ENCODE measurements at regions not wholly inside any gene's neighbourhood (a gene's known extent, or its start where the extent isn't known, plus 50 kb on each side); places are given as distances from the start of the nearest gene placed in this dataset.

GRCh38 chr11:8829556-8829955, 81.4 kb upstream of the AKIP1 start:
- Histone ChIP-seq H3K4me1 (ENCODE audit: control insufficient read depth in 2 of 2, insufficient read depth in 1 of 2, low read depth in 1 of 2, low read length in 2 of 2) (peaks cover 28 to 44% of the 10 kb centered on the region in 2 donors), H3K9ac (ENCODE audit: low read depth, low read length, poor library complexity) (no peak overlapping the region), H3K14ac (ENCODE audit: low read length) (no peak overlapping the region), H3K4ac (ENCODE audit: low read length) (no peak overlapping the region), H3K18ac (ENCODE audit: low read length) (no peak overlapping the region), H3K79me1 (ENCODE audit: low read depth, low read length) (peaks cover 12% of the 10 kb centered on the region), H2BK5ac (ENCODE audit: low read length) (no peak overlapping the region), H3K23ac (ENCODE audit: low read depth, low read length, poor library complexity) (no peak overlapping the region), H3K27ac (replicated peaks; ENCODE audit: low read length) (no peak overlapping the region), H2AK5ac (ENCODE audit: low read depth, low read length) (no peak overlapping the region), H3K4me2 (ENCODE audit: insufficient read depth, low read length, poor library complexity, severe bottlenecking) (no peak overlapping the region), H4K8ac (ENCODE audit: low read depth, low read length) (no peak overlapping the region), H2AFZ (ENCODE audit: low read length) (no peak overlapping the region), H3K9me3 (replicated peaks in 1 of 2; ENCODE audit: control insufficient read depth in 2 of 2, insufficient read depth in 1 of 2, low read depth in 1 of 2, low read length in 2 of 2) (peaks cover 3 to 13% of the 10 kb centered on the region in 2 donors), H4K91ac (ENCODE audit: low read depth, low read length, poor library complexity) (no peak overlapping the region), H2BK12ac (ENCODE audit: low read length) (no peak overlapping the region), H3K4me3 (ENCODE audit: low read length in 2 of 2) (no peak overlapping the region), H2BK120ac (ENCODE audit: low read depth, low read length) (no peak overlapping the region), H3K36me3 (replicated peaks in 1 of 2; ENCODE audit: control insufficient read depth in 2 of 2, insufficient read depth in 2 of 2, low read length in 2 of 2) (peaks cover 5 to 32% of the 10 kb centered on the region in 2 donors), H3K27me3 (ENCODE audit: control insufficient read depth in 3 of 3, insufficient read depth in 3 of 3, low read depth in 1 of 3, low read length in 3 of 3) (no peaks in the 10 kb centered on the region), H2BK15ac (ENCODE audit: low read length) (no peak overlapping the region)
- DNase-seq (ENCODE audit: low spot score) = no peak
- no CpG with 5 or more reads among the region's 8 CpGs for WGBS, 2 donors (ENCODE audit: extremely low coverage in 2 of 2, insufficient read length in 2 of 2, insufficient replicate concordance in 1 of 2)

DNA sequence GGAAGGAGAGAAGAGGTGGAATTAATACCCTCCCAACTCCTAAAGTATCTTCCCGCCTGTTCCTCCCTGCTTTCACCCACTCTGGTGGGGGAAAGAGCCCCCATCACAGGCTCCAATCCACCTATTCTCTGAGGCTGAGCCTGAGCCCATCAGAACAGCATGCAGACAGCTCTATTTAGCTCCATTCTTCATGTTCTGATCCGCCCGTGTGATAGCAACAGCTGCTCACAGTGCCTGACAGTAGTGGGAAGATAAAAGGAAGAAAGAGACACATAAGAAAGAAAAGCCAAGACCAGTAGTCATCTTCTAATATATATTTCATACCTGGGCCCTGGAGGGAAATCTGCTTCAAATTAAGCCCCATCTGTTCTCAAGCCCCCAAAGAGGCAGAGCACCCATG, 80.3 kb upstream of the AKIP1 start:
- H2BK12ac ChIP-seq (ENCODE audit: low read length) = no peak overlapping the region
- H3K18ac ChIP-seq (ENCODE audit: low read length) = no peak overlapping the region
- DNase-seq (ENCODE audit: low spot score) = no peak
- H2AFZ ChIP-seq (ENCODE audit: low read length) = no peak overlapping the region
- H3K23ac ChIP-seq (ENCODE audit: low read depth, low read length, poor library complexity) = no peak overlapping the region
- H3K36me3 ChIP-seq (replicated peaks in 1 of 2; ENCODE audit: control insufficient read depth in 2 of 2, insufficient read depth in 2 of 2, low read length in 2 of 2) = peaks cover 5 to 38% of the 10 kb centered on the region in 2 donors
- peaks cover 28 to 45% of the 10 kb centered on the region in 2 donors for H3K4me1 ChIP-seq (ENCODE audit: control insufficient read depth in 2 of 2, insufficient read depth in 1 of 2, low read depth in 1 of 2, low read length in 2 of 2)
- H3K4me3 ChIP-seq (ENCODE audit: low read length in 2 of 2) = no peak overlapping the region
- no peak overlapping the region for H2BK5ac ChIP-seq (ENCODE audit: low read length)
- H4K91ac ChIP-seq (ENCODE audit: low read depth, low read length, poor library complexity) = no peak overlapping the region
- no CpG with 5 or more reads among the region's 3 CpGs for WGBS, 2 donors (ENCODE audit: extremely low coverage in 2 of 2, insufficient read length in 2 of 2, insufficient replicate concordance in 1 of 2)
- H3K14ac ChIP-seq (ENCODE audit: low read length) = no peak overlapping the region
- no peak overlapping the region for H4K8ac ChIP-seq (ENCODE audit: low read depth, low read length)
- peaks cover 3 to 10% of the 10 kb centered on the region in 2 donors for H3K9me3 ChIP-seq (replicated peaks in 1 of 2; ENCODE audit: control insufficient read depth in 2 of 2, insufficient read depth in 1 of 2, low read depth in 1 of 2, low read length in 2 of 2)
- H2BK15ac ChIP-seq (ENCODE audit: low read length) = no peak overlapping the region
- H3K9ac ChIP-seq (ENCODE audit: low read depth, low read length, poor library complexity) = no peak overlapping the region
- peaks cover 12% of the 10 kb centered on the region for H3K79me1 ChIP-seq (ENCODE audit: low read depth, low read length)
- H2AK5ac ChIP-seq (ENCODE audit: low read depth, low read length) = no peak overlapping the region
- H3K27me3 ChIP-seq (ENCODE audit: control insufficient read depth in 3 of 3, insufficient read depth in 3 of 3, low read depth in 1 of 3, low read length in 3 of 3) = no peaks in the 10 kb centered on the region
- H3K4ac ChIP-seq (ENCODE audit: low read length) = no peak overlapping the region
- no peak overlapping the region for H2BK120ac ChIP-seq (ENCODE audit: low read depth, low read length)
- no peak overlapping the region for H3K27ac ChIP-seq (replicated peaks; ENCODE audit: low read length)
- no peak overlapping the region for H3K4me2 ChIP-seq (ENCODE audit: insufficient read depth, low read length, poor library complexity, severe bottlenecking)

DNA sequence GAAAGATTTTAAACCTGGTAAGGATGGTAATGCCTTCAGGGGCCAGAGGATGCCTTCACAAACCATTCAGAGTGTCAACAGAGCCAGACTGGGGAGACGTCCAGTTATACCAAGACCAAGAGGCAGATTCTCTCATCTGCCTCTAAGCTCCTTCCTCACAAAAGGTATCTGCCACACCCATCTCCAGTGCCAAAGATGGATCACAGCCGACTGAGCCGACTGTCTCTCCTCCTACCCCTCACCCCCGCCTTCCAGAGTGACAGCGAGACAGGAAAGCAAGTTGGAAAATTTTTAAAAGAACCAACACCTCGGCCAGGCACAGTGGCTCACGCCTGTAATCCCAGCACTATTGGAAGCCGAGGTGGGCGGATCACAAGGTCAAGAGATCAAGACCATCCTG, 79.1 kb upstream of the AKIP1 start:
- WGBS, 2 donors (ENCODE audit: extremely low coverage in 2 of 2, insufficient read length in 2 of 2, insufficient replicate concordance in 1 of 2) = no CpG with 5 or more reads among the region's 9 CpGs
- Histone ChIP-seq H3K27me3 (ENCODE audit: control insufficient read depth in 3 of 3, insufficient read depth in 3 of 3, low read depth in 1 of 3, low read length in 3 of 3) (no peaks in the 10 kb centered on the region), H2BK12ac (ENCODE audit: low read length) (no peak overlapping the region), H3K18ac (ENCODE audit: low read length) (peak overlapping the region; percentile 29), H3K4ac (ENCODE audit: low read length) (no peak overlapping the region), H2BK120ac (ENCODE audit: low read depth, low read length) (no peak overlapping the region), H3K9ac (ENCODE audit: low read depth, low read length, poor library complexity) (peak overlapping the region; percentile 1), H2BK5ac (ENCODE audit: low read length) (no peak overlapping the region), H2AFZ (ENCODE audit: low read length) (no peak overlapping the region), H3K4me2 (ENCODE audit: insufficient read depth, low read length, poor library complexity, severe bottlenecking) (no peak overlapping the region), H3K79me1 (ENCODE audit: low read depth, low read length) (peaks cover 14% of the 10 kb centered on the region), H3K36me3 (replicated peaks in 1 of 2; ENCODE audit: control insufficient read depth in 2 of 2, insufficient read depth in 2 of 2, low read length in 2 of 2) (peaks cover 5 to 40% of the 10 kb centered on the region in 2 donors), H2BK15ac (ENCODE audit: low read length) (no peak overlapping the region), H3K23ac (ENCODE audit: low read depth, low read length, poor library complexity) (no peak overlapping the region), H4K8ac (ENCODE audit: low read depth, low read length) (no peak overlapping the region), H3K4me1 (ENCODE audit: control insufficient read depth in 2 of 2, insufficient read depth in 1 of 2, low read depth in 1 of 2, low read length in 2 of 2) (peaks cover 20 to 39% of the 10 kb centered on the region in 2 donors), H3K27ac (replicated peaks; ENCODE audit: low read length) (no peak overlapping the region), H4K91ac (ENCODE audit: low read depth, low read length, poor library complexity) (no peak overlapping the region), H3K14ac (ENCODE audit: low read length) (no peak overlapping the region), H3K9me3 (replicated peaks in 1 of 2; ENCODE audit: control insufficient read depth in 2 of 2, insufficient read depth in 1 of 2, low read depth in 1 of 2, low read length in 2 of 2) (peaks cover 3 to 10% of the 10 kb centered on the region in 2 donors), H2AK5ac (ENCODE audit: low read depth, low read length) (peak overlapping the region; percentile 16), H3K4me3 (ENCODE audit: low read length in 2 of 2) (no peak overlapping the region)
- DNase-seq (ENCODE audit: low spot score) = no peak

GRCh38 chr11:8832571-8833260, 78.3 kb upstream of the AKIP1 start:
- Histone ChIP-seq H2BK5ac (ENCODE audit: low read length) (no peak overlapping the region), H2BK15ac (ENCODE audit: low read length) (no peak overlapping the region), H3K9ac (ENCODE audit: low read depth, low read length, poor library complexity) (no peak overlapping the region), H3K27ac (replicated peaks; ENCODE audit: low read length) (peak overlapping the region; percentile 24), H2AFZ (ENCODE audit: low read length) (no peak overlapping the region), H3K4me1 (ENCODE audit: control insufficient read depth in 2 of 2, insufficient read depth in 1 of 2, low read depth in 1 of 2, low read length in 2 of 2) (peaks cover 12 to 32% of the 10 kb centered on the region in 2 donors), H2AK5ac (ENCODE audit: low read depth, low read length) (peak overlapping the region; percentile 10), H3K79me1 (ENCODE audit: low read depth, low read length) (peaks cover 14% of the 10 kb centered on the region), H4K8ac (ENCODE audit: low read depth, low read length) (no peak overlapping the region), H3K9me3 (replicated peaks in 1 of 2; ENCODE audit: control insufficient read depth in 2 of 2, insufficient read depth in 1 of 2, low read depth in 1 of 2, low read length in 2 of 2) (peaks cover 3 to 10% of the 10 kb centered on the region in 2 donors), H3K18ac (ENCODE audit: low read length) (peak overlapping the region; percentile 15), H3K27me3 (ENCODE audit: control insufficient read depth in 3 of 3, insufficient read depth in 3 of 3, low read depth in 1 of 3, low read length in 3 of 3) (no peaks in the 10 kb centered on the region), H3K23ac (ENCODE audit: low read depth, low read length, poor library complexity) (peak overlapping the region; percentile 30), H4K91ac (ENCODE audit: low read depth, low read length, poor library complexity) (no peak overlapping the region), H3K4me3 (ENCODE audit: low read length in 2 of 2) (no peak overlapping the region), H3K4me2 (ENCODE audit: insufficient read depth, low read length, poor library complexity, severe bottlenecking) (no peak overlapping the region), H3K36me3 (replicated peaks in 1 of 2; ENCODE audit: control insufficient read depth in 2 of 2, insufficient read depth in 2 of 2, low read length in 2 of 2) (peaks cover 5 to 44% of the 10 kb centered on the region in 2 donors), H2BK12ac (ENCODE audit: low read length) (no peak overlapping the region), H3K4ac (ENCODE audit: low read length) (no peak overlapping the region), H3K14ac (ENCODE audit: low read length) (no peak overlapping the region), H2BK120ac (ENCODE audit: low read depth, low read length) (no peak overlapping the region)
- no CpG with 5 or more reads among the region's 9 CpGs for WGBS, 2 donors (ENCODE audit: extremely low coverage in 2 of 2, insufficient read length in 2 of 2, insufficient replicate concordance in 1 of 2)
- no peak for DNase-seq (ENCODE audit: low spot score)
